Psoas muscle (tissue), 7 donors: ENCODE measurements at regions not wholly inside any gene's neighbourhood (a gene's known extent, or its start where the extent isn't known, plus 50 kb on each side); places are given as distances from the start of the nearest gene placed in this dataset.
A peak's percentile ranks its signal among the peaks of the same experiment; 100 is the strongest.
"Not testable (repeated sequence)": the region's sequence is repeated elsewhere in the genome, so short reads cannot be mapped to it uniquely, and the experiment has no call there.

Experiments
- ATAC-seq, 4 donors: fragments of 200-7000 bp; cut with Tn5 transposase; one replicate each; pipeline ENCODE4 v1.9.1; 2020; ENCODE audit warnings: moderate library complexity in 3 of 4, mild to moderate bottlenecking in 2 of 4
- DNase-seq, 2 donors: peaks; one replicate each; pipeline ENCODE4 v3.0.0-alpha.2; 2020
- H3K27ac ChIP-seq: fragments of 200-600 bp; one replicate; pipeline ENCODE4 v1.8.0; 2022
- H3K27me3 ChIP-seq, 3 donors: fragments of 200-600 bp in 1 of 3; one replicate each; pipeline versions ENCODE4 v1.6.1 to v1.8.0; 2013 to 2022; ENCODE audit warnings: low read length in 2 of 3, mild to moderate bottlenecking in 2 of 3, moderate library complexity in 1 of 3; ENCODE audit not compliant: insufficient read depth in 3 of 3
- H3K36me3 ChIP-seq, 2 donors: fragments of 200-600 bp in 1 of 2; one replicate each; pipeline versions ENCODE4 v1.6.1 to v1.8.0; 2013 to 2022; ENCODE audit warnings: low read depth in 1 of 2, mild to moderate bottlenecking in 1 of 2, moderate library complexity in 1 of 2; ENCODE audit not compliant: insufficient read depth in 1 of 2
- H3K4me1 ChIP-seq: fragments of 200-600 bp; one replicate; pipeline ENCODE4 v1.8.0; 2022
- H3K4me3 ChIP-seq: fragments of 200-600 bp; one replicate; pipeline ENCODE4 v1.8.0; 2022; ENCODE audit warnings: mild to moderate bottlenecking
- H3K9me3 ChIP-seq: fragments of 200-600 bp; one replicate; pipeline ENCODE4 v1.8.0; 2022
- CTCF ChIP-seq: fragments of 200-600 bp; IDR thresholded peaks from one replicate; pipeline ENCODE4 v1.8.0; 2022; ENCODE audit warnings: antibody characterized with exemption
- WGBS, 3 donors: extraction: QIAGEN DNeasy Blood & Tissue Kit; methylation state at CpG; one replicate each; pipeline versions ENCODE4 v1.1.6 to v1.1.7; 2013; 5-methylcytosine and 5-hydroxymethylcytosine counted together
- intact Hi-C, 2 donors: fragments of 100-400 bp; cut with DNase I; formaldehyde crosslinking; loops; one replicate each; pipeline versions ENCODE4 v1.11.0 to v1.14.2; 2022
- donor health status: healthy with polysubstance abuse.
- donor health status: DM: no; HTN: no; CAD: no; lungs with moderate emphysema.
- donor health status: Bipolar disorder and iron deficiency.
- donor health status: healthy.
- donor health status: DM: yes; HTN: yes; CAD: no.
- donor health status: DM: no; HTN: no; CAD: no.
- donor health status: DM: yes; HTN: yes; CAD: no.

- WGBS, 3 donors, result 92 to 95% (median 94%) methylated on average over 6 of the region's 6 CpGs
- peaks cover 7% of the 10 kb centered on the region for H3K9me3 ChIP-seq
- intact Hi-C loops, result no loop called here
These were observed 77.5 kb upstream of the SIRPA start for GRCh38 chr20:1817577-1818211.

GRCh38 chr20:1816384-1817381, 78.5 kb upstream of the SIRPA start:
- Histone ChIP-seq H3K27ac (peak overlapping the region; percentile 78), H3K36me3 (no peaks in the 10 kb centered on the region), H3K4me1 (peaks cover 38% of the 10 kb centered on the region), H3K4me3 (no peak overlapping the region), H3K27me3 (no peaks in the 10 kb centered on the region), H3K9me3 (no peaks in the 10 kb centered on the region)
- peak; percentile 74 to 86 (median 78) for ATAC-seq
- no peak for DNase-seq
- 48 to 52% (median 49%) methylated on average over 16 of the region's 16 CpGs for WGBS, 3 donors
- intact Hi-C loops, result no loop called here
- no peak for TF ChIP-seq CTCF

More at GRCh38 chr20:1817577-1818211, 77.5 kb upstream of the SIRPA start:
- Histone ChIP-seq H3K27ac (peak overlapping the region; percentile 78), H3K36me3 (no peaks in the 10 kb centered on the region), H3K27me3 (no peaks in the 10 kb centered on the region), H3K4me3 (no peak overlapping the region), H3K4me1 (peaks cover 29% of the 10 kb centered on the region)
- DNase-seq (no peak), ATAC-seq (no peak)
- TF ChIP-seq CTCF, result no peak

GRCh38 chr20:1815502-1816085, 79.6 kb upstream of the SIRPA start:
- 42 to 52% (median 44%) methylated on average over 3 of the region's 3 CpGs for WGBS, 3 donors
- Histone ChIP-seq H3K27ac (peak overlapping the region; percentile 78), H3K27me3 (no peaks in the 10 kb centered on the region), H3K4me1 (peaks cover 40% of the 10 kb centered on the region), H3K4me3 (no peak overlapping the region), H3K9me3 (no peaks in the 10 kb centered on the region), H3K36me3 (no peaks in the 10 kb centered on the region)
- intact Hi-C loops, result no loop called here
- TF ChIP-seq CTCF, result no peak
- ATAC-seq, result no peak
- DNase-seq, result no peak

- H3K27ac ChIP-seq, H3K4me3 ChIP-seq, intact Hi-C loops, ATAC-seq, H3K9me3 ChIP-seq, H3K27me3 ChIP-seq, H3K36me3 ChIP-seq, DNase-seq: not testable (repeated sequence)
- 100% methylated on average over 1 of the region's 1 CpG for WGBS, 3 donors
- H3K4me1 ChIP-seq, result peaks cover 40% of the 10 kb centered on the region
These were observed 80.3 kb upstream of the SIRPA start for GRCh38 chr20:1814861-1815260.
